PC-9 (cell line): ENCODE measurements at regions not wholly inside any gene's neighbourhood (a gene's known extent, or its start where the extent isn't known, plus 50 kb on each side); places are given as distances from the start of the nearest gene placed in this dataset.

ENCODE experiments used
- BruUV-seq: library from RNA; stranded (reverse); fragments of 400-500 nt; replicated peaks from 2 replicates; lab custom pipeline; 2021; lab: Mats Ljungman, UMichigan
- CTCF ChIA-PET: fragments of 300-600 bp; sonication (Branson Sonifier 250); formaldehyde crosslinking; loops from one replicate; lab custom pipeline; 2022; ENCODE audit warnings: antibody characterized with exemption; lab: Charles Lee
- POLR2A ChIA-PET: fragments of 300-600 bp; sonication (Branson Sonifier 250); formaldehyde crosslinking; loops from one replicate; lab custom pipeline; 2022; ENCODE audit warnings: antibody characterized with exemption; ENCODE audit not compliant: unreplicated experiment; lab: Charles Lee
- DNase-seq, 2 experiments: peaks; one replicate each; pipeline versions ENCODE4 v3.0.0 to v3.0.0-alpha.2; 2015 to 2022; ENCODE audit warnings: mixed read lengths in 1 of 2
- H2AFZ ChIP-seq: fragments of 200-600 bp; sonication (generic); 2 replicates; pipeline ENCODE4 v1.8.1; 2017; ENCODE audit warnings: antibody characterized with exemption
- H3F3A ChIP-seq: fragments of 200-600 bp; sonication (generic); 2 replicates; pipeline ENCODE4 v1.8.1; 2017; ENCODE audit warnings: antibody characterized with exemption, mild to moderate bottlenecking, low read depth; ENCODE audit not compliant: insufficient read depth
- H3K27ac ChIP-seq: fragments of 200-600 bp; sonication (generic); 2 replicates; pipeline ENCODE4 v1.6.1; 2016; ENCODE audit warnings: mixed run types
- H3K27me3 ChIP-seq: fragments of 200-600 bp; sonication (generic); 2 replicates; pipeline ENCODE4 v1.6.1; 2016; ENCODE audit warnings: low read depth, mixed run types; ENCODE audit not compliant: insufficient read depth
- H3K36me3 ChIP-seq: fragments of 200-600 bp; sonication (generic); 2 replicates; pipeline ENCODE4 v1.6.1; 2016; ENCODE audit warnings: low read depth, mixed run types
- H3K4me1 ChIP-seq: fragments of 200-600 bp; sonication (generic); replicated peaks from 2 replicates; pipeline ENCODE4 v1.6.1; 2016; ENCODE audit warnings: mixed run types; ENCODE audit not compliant: insufficient read depth
- H3K4me2 ChIP-seq: fragments of 200-600 bp; sonication (generic); 2 replicates; pipeline ENCODE4 v1.6.1; 2017; ENCODE audit warnings: mixed run types
- H3K4me3 ChIP-seq: fragments of 200-600 bp; sonication (generic); 2 replicates; pipeline ENCODE4 v1.6.1; 2016; ENCODE audit warnings: mixed run types
- H3K79me2 ChIP-seq: fragments of 200-600 bp; sonication (generic); 2 replicates; pipeline ENCODE4 v1.6.1; 2017; ENCODE audit warnings: low read depth, mixed run types
- H3K9me2 ChIP-seq: fragments of 200-600 bp; sonication (generic); 2 replicates; pipeline ENCODE4 v1.8.1; 2017; ENCODE audit warnings: mild to moderate bottlenecking; ENCODE audit not compliant: insufficient read depth
- H3K9me3 ChIP-seq: fragments of 200-600 bp; sonication (generic); 2 replicates; pipeline ENCODE4 v1.8.1; 2016; ENCODE audit warnings: low read depth; ENCODE audit not compliant: insufficient read depth
- H4K20me1 ChIP-seq: fragments of 200-600 bp; sonication (generic); 2 replicates; pipeline ENCODE4 v1.8.1; 2017; ENCODE audit not compliant: insufficient read depth
- EZH2 ChIP-seq: fragments of 200-600 bp; sonication (generic); IDR thresholded peaks from 2 replicates; pipeline ENCODE4 v1.8.0; 2017; ENCODE audit warnings: antibody characterized with exemption, low read depth
- intact Hi-C: fragments of 100-400 bp; cut with micrococcal nuclease; formaldehyde crosslinking; loops from one replicate; pipeline ENCODE4 v1.10.0; 2022; ENCODE audit not compliant: unreplicated experiment
- TF ChIP-seq, protein P1 (sequence below): fragments of 200-600 bp; sonication (generic); conservative IDR thresholded peaks from 2 replicates; pipeline ENCODE4 v1.6.1; 2017; ENCODE audit warnings: mixed run types, antibody characterized with exemption, mild to moderate bottlenecking, moderate library complexity

GRCh38 chr6:137816133-137816579, 50.9 kb upstream of the TNFAIP3 start:
- Histone ChIP-seq H3K79me2 (no peaks in the 10 kb centered on the region), H3K27ac (no peak overlapping the region), H2AFZ (no peak overlapping the region), H3K9me2 (no peaks in the 10 kb centered on the region), H3K4me2 (no peak overlapping the region), H3K27me3 (no peaks in the 10 kb centered on the region), H4K20me1 (no peaks in the 10 kb centered on the region), H3K36me3 (no peaks in the 10 kb centered on the region), H3K9me3 (no peaks in the 10 kb centered on the region), H3F3A (no peaks in the 10 kb centered on the region), H3K4me3 (no peak overlapping the region), H3K4me1 (peaks cover 25% of the 10 kb centered on the region)
- intact Hi-C loops = no loop called here
- no TSS peak for BruUV-seq
- POLR2A ChIA-PET = interaction anchor here (0.7 kb wide), 1 partner anchor 391 kb away, joined by 4 read pairs; no protein-coding TSS in a partner anchor
- CTCF ChIA-PET = interaction anchor here (0.5 kb wide), 1 partner anchor 15 kb away, joined by 3 read pairs; no protein-coding TSS in a partner anchor
- no peak for TF ChIP-seq EZH2
- TF ChIP-seq, protein P1, sequence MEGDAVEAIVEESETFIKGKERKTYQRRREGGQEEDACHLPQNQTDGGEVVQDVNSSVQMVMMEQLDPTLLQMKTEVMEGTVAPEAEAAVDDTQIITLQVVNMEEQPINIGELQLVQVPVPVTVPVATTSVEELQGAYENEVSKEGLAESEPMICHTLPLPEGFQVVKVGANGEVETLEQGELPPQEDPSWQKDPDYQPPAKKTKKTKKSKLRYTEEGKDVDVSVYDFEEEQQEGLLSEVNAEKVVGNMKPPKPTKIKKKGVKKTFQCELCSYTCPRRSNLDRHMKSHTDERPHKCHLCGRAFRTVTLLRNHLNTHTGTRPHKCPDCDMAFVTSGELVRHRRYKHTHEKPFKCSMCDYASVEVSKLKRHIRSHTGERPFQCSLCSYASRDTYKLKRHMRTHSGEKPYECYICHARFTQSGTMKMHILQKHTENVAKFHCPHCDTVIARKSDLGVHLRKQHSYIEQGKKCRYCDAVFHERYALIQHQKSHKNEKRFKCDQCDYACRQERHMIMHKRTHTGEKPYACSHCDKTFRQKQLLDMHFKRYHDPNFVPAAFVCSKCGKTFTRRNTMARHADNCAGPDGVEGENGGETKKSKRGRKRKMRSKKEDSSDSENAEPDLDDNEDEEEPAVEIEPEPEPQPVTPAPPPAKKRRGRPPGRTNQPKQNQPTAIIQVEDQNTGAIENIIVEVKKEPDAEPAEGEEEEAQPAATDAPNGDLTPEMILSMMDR = no peak
- no peak for DNase-seq

DNA sequence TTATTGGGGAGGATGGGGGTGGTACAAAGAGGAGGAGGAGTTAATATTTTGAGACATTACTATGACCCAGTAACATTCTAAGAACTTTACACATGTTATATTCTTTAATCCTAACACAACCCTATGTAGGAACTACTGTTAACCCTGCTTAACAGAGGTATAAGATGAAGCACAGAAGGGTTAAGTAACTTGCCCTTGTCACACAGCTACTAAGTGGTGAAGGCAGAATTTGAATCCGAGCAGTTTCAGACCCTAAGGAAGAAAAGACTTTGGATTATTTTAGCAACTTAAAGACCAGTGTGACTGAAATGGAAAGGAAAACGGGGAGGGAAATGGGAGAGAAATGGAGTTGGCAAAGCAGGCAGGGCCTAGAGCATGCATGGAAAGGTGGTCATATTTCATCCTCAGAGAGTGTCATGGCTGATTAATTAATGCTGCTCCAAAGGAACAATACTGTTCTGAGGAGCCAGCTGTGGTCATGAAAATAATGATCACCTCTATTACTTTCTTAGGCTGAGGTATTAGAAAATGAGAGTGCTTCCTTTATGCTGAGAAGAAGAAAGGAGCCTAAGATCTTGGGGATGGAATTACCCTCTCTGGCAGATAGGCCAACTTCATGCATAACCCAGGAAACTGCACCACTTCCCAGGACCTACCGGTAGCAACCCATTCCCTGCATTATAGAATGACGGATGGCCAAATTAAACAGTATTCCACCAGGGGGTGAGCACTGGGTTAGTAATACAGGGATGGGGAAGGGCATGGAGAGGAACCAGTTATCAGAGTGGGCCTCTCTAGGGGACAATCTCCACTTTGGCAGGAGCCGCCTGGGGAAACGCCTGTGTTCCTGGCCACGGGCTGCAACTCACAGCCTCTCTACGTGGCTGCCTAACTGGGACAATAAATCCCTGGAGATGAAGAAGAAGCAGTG, 50.1 kb upstream of the TNFAIP3 start:
- Histone ChIP-seq H3K27ac (no peak overlapping the region), H3K27me3 (no peaks in the 10 kb centered on the region), H3K9me3 (no peaks in the 10 kb centered on the region), H2AFZ (no peak overlapping the region), H3K4me1 (peaks cover 21% of the 10 kb centered on the region), H4K20me1 (no peaks in the 10 kb centered on the region), H3K36me3 (no peaks in the 10 kb centered on the region), H3K79me2 (no peaks in the 10 kb centered on the region), H3K9me2 (no peaks in the 10 kb centered on the region), H3K4me3 (no peak overlapping the region), H3K4me2 (no peak overlapping the region), H3F3A (no peaks in the 10 kb centered on the region)
- POLR2A ChIA-PET = interaction anchor here (0.7 kb wide), 1 partner anchor 392 kb away, joined by 4 read pairs; no protein-coding TSS in a partner anchor
- BruUV-seq = no TSS peak
- TF ChIP-seq, protein P1 = no peak
- no peak for DNase-seq
- intact Hi-C loops = no loop called here
- CTCF ChIA-PET = interaction anchor here (0.5 kb wide), 1 partner anchor 14 kb away, joined by 3 read pairs; no protein-coding TSS in a partner anchor
